ENCODE measurements at regions not wholly inside any gene's neighbourhood (a gene's known extent, or its start where the extent isn't known, plus 50 kb on each side); places are given as distances from the start of the nearest gene placed in this dataset.

- TF ChIP-seq CTCF (conservative IDR thresholded peaks at IDR 0.05; ENCODE audit: low read depth, low read length) (no peak), EZH2 (IDR thresholded peaks at IDR 0.05; ENCODE audit: borderline replicate concordance, low read depth, low read length, poor library complexity, severe bottlenecking) (no peak)
- Histone ChIP-seq H3K27me3 (replicated peaks; ENCODE audit: insufficient read depth, low read depth, low read length, poor library complexity) (no peaks in the 10 kb centered on the region), H3K4me1 (ENCODE audit: insufficient read depth, low read length, poor library complexity, severe bottlenecking) (no peaks in the 10 kb centered on the region), H3K27ac (ENCODE audit: low read depth, low read length, poor library complexity, severe bottlenecking) (no peak overlapping the region), H3K4me3 (ENCODE audit: low read depth, low read length, poor library complexity, severe bottlenecking) (no peak overlapping the region), H3K9me3 (ENCODE audit: low read depth, low read length, poor library complexity, severe bottlenecking) (no peaks in the 10 kb centered on the region), H3K36me3 (ENCODE audit: insufficient read depth, low read length, poor library complexity, severe bottlenecking) (no peaks in the 10 kb centered on the region)
- CTCF ChIA-PET = no interaction called here
- intact Hi-C loops (cut with micrococcal nuclease; ENCODE audit: unreplicated experiment) = no loop called here
- POLR2A ChIA-PET (ENCODE audit: low non-redundant PET) = interaction anchor here (0.7 kb wide), 1 partner anchor 304 kb away, joined by 3 read pairs; no protein-coding TSS in a partner anchor
- DNase-seq (ENCODE audit: low spot score) = no peak
- BruUV-seq (replicated peaks) = no TSS peak
These were observed 63.8 kb upstream of the EIF2S2 start for GRCh38 chr20:34175879-34176278.

- intact Hi-C loops (cut with micrococcal nuclease; ENCODE audit: unreplicated experiment) = no loop called here
- Histone ChIP-seq H3K27me3 (replicated peaks; ENCODE audit: insufficient read depth, low read depth, low read length, poor library complexity) (no peaks in the 10 kb centered on the region), H3K36me3 (ENCODE audit: insufficient read depth, low read length, poor library complexity, severe bottlenecking) (no peaks in the 10 kb centered on the region), H3K4me1 (ENCODE audit: insufficient read depth, low read length, poor library complexity, severe bottlenecking) (no peaks in the 10 kb centered on the region), H3K27ac (ENCODE audit: low read depth, low read length, poor library complexity, severe bottlenecking) (no peak overlapping the region), H3K9me3 (ENCODE audit: low read depth, low read length, poor library complexity, severe bottlenecking) (no peaks in the 10 kb centered on the region), H3K4me3 (ENCODE audit: low read depth, low read length, poor library complexity, severe bottlenecking) (no peak overlapping the region)
- BruUV-seq (replicated peaks) = no TSS peak
- POLR2A ChIA-PET (ENCODE audit: low non-redundant PET) = no interaction called here
- DNase-seq (ENCODE audit: low spot score) = no peak
- CTCF ChIA-PET = no interaction called here
- TF ChIP-seq CTCF (conservative IDR thresholded peaks at IDR 0.05; ENCODE audit: low read depth, low read length) = no peak
- no peak for TF ChIP-seq EZH2 (IDR thresholded peaks at IDR 0.05; ENCODE audit: borderline replicate concordance, low read depth, low read length, poor library complexity, severe bottlenecking)
These were observed 64.2 kb upstream of the ASIP start for GRCh38 chr20:34177052-34177451.

- ChIA-PET CTCF (interaction anchor here (0.7 kb wide), 1 partner anchor 16 kb away, joined by 8 read pairs; no protein-coding TSS in a partner anchor), POLR2A (ENCODE audit: low non-redundant PET) (no interaction called here)
- no peak for DNase-seq (ENCODE audit: low spot score)
- BruUV-seq (replicated peaks) = no TSS peak
- intact Hi-C loops (cut with micrococcal nuclease; ENCODE audit: unreplicated experiment) = no loop called here
- H3K4me3 ChIP-seq (ENCODE audit: low read depth, low read length, poor library complexity, severe bottlenecking) = no peak overlapping the region
- no peak for TF ChIP-seq CTCF (conservative IDR thresholded peaks at IDR 0.05; ENCODE audit: low read depth, low read length)
- TF ChIP-seq EZH2 (IDR thresholded peaks at IDR 0.05; ENCODE audit: borderline replicate concordance, low read depth, low read length, poor library complexity, severe bottlenecking) = no peak
- no peaks in the 10 kb centered on the region for H3K4me1 ChIP-seq (ENCODE audit: insufficient read depth, low read length, poor library complexity, severe bottlenecking)
- no peaks in the 10 kb centered on the region for H3K27me3 ChIP-seq (replicated peaks; ENCODE audit: insufficient read depth, low read depth, low read length, poor library complexity)
- H3K27ac ChIP-seq (ENCODE audit: low read depth, low read length, poor library complexity, severe bottlenecking) = no peak overlapping the region
- no peaks in the 10 kb centered on the region for H3K9me3 ChIP-seq (ENCODE audit: low read depth, low read length, poor library complexity, severe bottlenecking)
- H3K36me3 ChIP-seq (ENCODE audit: insufficient read depth, low read length, poor library complexity, severe bottlenecking) = no peaks in the 10 kb centered on the region
These were observed 61.4 kb upstream of the ASIP start for GRCh38 chr20:34179637-34180360.

Measured in A673 (cell line).